PC-3 (cell line): ENCODE measurements at regions not wholly inside any gene's neighbourhood (a gene's known extent, or its start where the extent isn't known, plus 50 kb on each side); places are given as distances from the start of the nearest gene placed in this dataset.
A peak's percentile ranks its signal among the peaks of the same experiment; 100 is the strongest.
"Not testable (repeated sequence)": the region's sequence is repeated elsewhere in the genome, so short reads cannot be mapped to it uniquely, and the experiment has no call there.

Experiments used
- EZH2 ChIP-seq: fragments of 300-600 bp; sonication (generic); IDR thresholded peaks from one replicate; pipeline ENCODE4 v1.6.1; 2017; ENCODE audit warnings: antibody characterized with exemption, mild to moderate bottlenecking, low read length; ENCODE audit not compliant: unreplicated experiment
- TF ChIP-seq, protein P1 (sequence below): fragments of 300-600 bp; sonication (generic); conservative IDR thresholded peaks from 2 replicates; pipeline ENCODE4 v1.5.1; 2017; ENCODE audit warnings: antibody characterized with exemption, low read depth, mild to moderate bottlenecking, low read length

- TF ChIP-seq, protein P1, sequence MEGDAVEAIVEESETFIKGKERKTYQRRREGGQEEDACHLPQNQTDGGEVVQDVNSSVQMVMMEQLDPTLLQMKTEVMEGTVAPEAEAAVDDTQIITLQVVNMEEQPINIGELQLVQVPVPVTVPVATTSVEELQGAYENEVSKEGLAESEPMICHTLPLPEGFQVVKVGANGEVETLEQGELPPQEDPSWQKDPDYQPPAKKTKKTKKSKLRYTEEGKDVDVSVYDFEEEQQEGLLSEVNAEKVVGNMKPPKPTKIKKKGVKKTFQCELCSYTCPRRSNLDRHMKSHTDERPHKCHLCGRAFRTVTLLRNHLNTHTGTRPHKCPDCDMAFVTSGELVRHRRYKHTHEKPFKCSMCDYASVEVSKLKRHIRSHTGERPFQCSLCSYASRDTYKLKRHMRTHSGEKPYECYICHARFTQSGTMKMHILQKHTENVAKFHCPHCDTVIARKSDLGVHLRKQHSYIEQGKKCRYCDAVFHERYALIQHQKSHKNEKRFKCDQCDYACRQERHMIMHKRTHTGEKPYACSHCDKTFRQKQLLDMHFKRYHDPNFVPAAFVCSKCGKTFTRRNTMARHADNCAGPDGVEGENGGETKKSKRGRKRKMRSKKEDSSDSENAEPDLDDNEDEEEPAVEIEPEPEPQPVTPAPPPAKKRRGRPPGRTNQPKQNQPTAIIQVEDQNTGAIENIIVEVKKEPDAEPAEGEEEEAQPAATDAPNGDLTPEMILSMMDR, result peak; percentile 35; the same call in 1 of the 2 replicates
- TF ChIP-seq EZH2, result not testable (repeated sequence)
Observed at GRCh38 chr1:143709606-143710259, 262.1 kb downstream of the FAM72C start.
